HL-60 (cell line): ENCODE measurements at regions not wholly inside any gene's neighbourhood (a gene's known extent, or its start where the extent isn't known, plus 50 kb on each side); places are given as distances from the start of the nearest gene placed in this dataset.
"Not testable (repeated sequence)": the region's sequence is repeated elsewhere in the genome, so short reads cannot be mapped to it uniquely, and the experiment has no call there.

Experiments used
- DNase-seq, 2 experiments: peaks; one replicate each; pipeline ENCODE4 v3.0.0-alpha.2; 2010 to 2020; ENCODE audit warnings: low read depth in 1 of 2, low spot score in 1 of 2
- H3K27ac ChIP-seq: fragments of 250-450 bp; sonication (Bioruptor Pico); replicated peaks from 2 replicates; pipeline ENCODE4 v1.5.1; 2020; ENCODE audit warnings: mild to moderate bottlenecking, moderate library complexity
- H3K27me3 ChIP-seq: fragments of 250-450 bp; sonication (Bioruptor Pico); 2 replicates; pipeline ENCODE4 v1.5.1; 2021; ENCODE audit warnings: mild to moderate bottlenecking, moderate library complexity; ENCODE audit not compliant: insufficient read depth, poor library complexity, severe bottlenecking
- H3K4me3 ChIP-seq: replicated peaks from 2 replicates; pipeline ENCODE4 v1.5.1; 2011; ENCODE audit warnings: mild to moderate bottlenecking, control low read depth, low read length; ENCODE audit not compliant: insufficient read depth
- GABPA ChIP-seq: IDR thresholded peaks from 2 replicates; pipeline ENCODE4 v1.6.1; 2012; ENCODE audit warnings: low read depth
- POLR2AphosphoS5 ChIP-seq: IDR thresholded peaks from 2 replicates; pipeline ENCODE4 v1.6.1; 2012; ENCODE audit warnings: low read depth
- REST ChIP-seq: IDR thresholded peaks from 2 replicates; pipeline ENCODE4 v1.6.1; 2012; ENCODE audit warnings: low read depth; ENCODE audit not compliant: insufficient replicate concordance
- SPI1 ChIP-seq: IDR thresholded peaks from 2 replicates; pipeline ENCODE4 v1.6.1; 2012; ENCODE audit warnings: low read depth, mild to moderate bottlenecking, borderline replicate concordance
- TF ChIP-seq, protein P1 (sequence below): IDR thresholded peaks from one replicate; pipeline ENCODE4 v1.5.1; 2011; ENCODE audit warnings: low read length, control low read depth, inconsistent platforms; ENCODE audit not compliant: insufficient read depth

DNA sequence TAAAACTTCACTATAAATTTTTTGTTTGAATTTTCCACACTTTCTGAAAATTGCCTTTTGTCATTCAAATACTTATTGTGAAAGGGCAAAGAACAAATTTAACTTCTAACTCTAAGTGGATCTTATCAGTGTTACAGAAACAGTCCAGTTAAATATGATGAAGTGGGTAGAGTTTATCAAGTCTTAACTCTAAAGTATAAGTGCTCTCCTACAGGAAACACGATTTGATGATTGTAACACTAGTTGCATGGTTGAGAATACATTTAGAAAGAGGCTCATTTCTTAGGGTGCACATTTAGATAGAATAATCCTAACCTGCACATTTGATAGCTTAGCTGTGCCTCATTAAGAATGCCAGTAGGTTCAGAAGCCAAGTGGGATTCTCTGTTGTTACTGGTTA lies 838.3 kb upstream of the ATXN7L3B start:
- DNase-seq, result no peak
- H3K27me3 ChIP-seq, result no peaks in the 10 kb centered on the region
- no peak overlapping the region for H3K27ac ChIP-seq
- H3K4me3 ChIP-seq, result no peak overlapping the region
- TF ChIP-seq, protein P1, sequence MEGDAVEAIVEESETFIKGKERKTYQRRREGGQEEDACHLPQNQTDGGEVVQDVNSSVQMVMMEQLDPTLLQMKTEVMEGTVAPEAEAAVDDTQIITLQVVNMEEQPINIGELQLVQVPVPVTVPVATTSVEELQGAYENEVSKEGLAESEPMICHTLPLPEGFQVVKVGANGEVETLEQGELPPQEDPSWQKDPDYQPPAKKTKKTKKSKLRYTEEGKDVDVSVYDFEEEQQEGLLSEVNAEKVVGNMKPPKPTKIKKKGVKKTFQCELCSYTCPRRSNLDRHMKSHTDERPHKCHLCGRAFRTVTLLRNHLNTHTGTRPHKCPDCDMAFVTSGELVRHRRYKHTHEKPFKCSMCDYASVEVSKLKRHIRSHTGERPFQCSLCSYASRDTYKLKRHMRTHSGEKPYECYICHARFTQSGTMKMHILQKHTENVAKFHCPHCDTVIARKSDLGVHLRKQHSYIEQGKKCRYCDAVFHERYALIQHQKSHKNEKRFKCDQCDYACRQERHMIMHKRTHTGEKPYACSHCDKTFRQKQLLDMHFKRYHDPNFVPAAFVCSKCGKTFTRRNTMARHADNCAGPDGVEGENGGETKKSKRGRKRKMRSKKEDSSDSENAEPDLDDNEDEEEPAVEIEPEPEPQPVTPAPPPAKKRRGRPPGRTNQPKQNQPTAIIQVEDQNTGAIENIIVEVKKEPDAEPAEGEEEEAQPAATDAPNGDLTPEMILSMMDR, result no peak
- no peak for TF ChIP-seq SPI1
- no peak for TF ChIP-seq GABPA
- TF ChIP-seq POLR2AphosphoS5, result no peak
- no peak for TF ChIP-seq REST

GRCh38 chr12:73714655-73715054 lies 823.0 kb upstream of the ATXN7L3B start:
- no peaks in the 10 kb centered on the region for H3K27me3 ChIP-seq
- DNase-seq, result no peak
- H3K4me3 ChIP-seq, result no peak overlapping the region
- TF ChIP-seq SPI1 (no peak), REST (no peak), POLR2AphosphoS5 (no peak), GABPA (no peak)
- TF ChIP-seq, protein P1, result no peak
- no peak overlapping the region for H3K27ac ChIP-seq

GRCh38 chr12:73716143-73716542 lies 821.5 kb upstream of the ATXN7L3B start:
- DNase-seq, H3K4me3 ChIP-seq, H3K27me3 ChIP-seq, H3K27ac ChIP-seq: not testable (repeated sequence)

DNA sequence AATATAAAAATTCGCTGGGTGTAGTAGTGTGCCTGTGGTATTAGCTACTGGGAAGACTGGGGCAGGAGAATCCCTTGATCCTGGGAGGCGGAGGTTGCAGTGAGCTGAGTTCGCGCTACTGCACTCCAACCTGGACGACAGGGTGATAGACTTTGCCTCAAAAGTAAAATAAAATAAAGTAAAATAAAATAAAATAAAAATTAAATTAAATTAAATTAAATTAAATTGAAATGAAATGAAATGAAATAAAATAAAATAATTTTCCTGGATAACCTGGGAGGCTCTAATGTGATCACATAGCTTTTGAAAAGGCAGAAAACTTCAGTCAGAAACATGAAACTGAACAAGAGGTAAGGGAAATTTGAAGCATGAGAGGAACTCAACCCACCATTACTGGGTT lies 818.4 kb upstream of the ATXN7L3B start:
- no peak for DNase-seq
- no peak overlapping the region for H3K27ac ChIP-seq
- no peaks in the 10 kb centered on the region for H3K27me3 ChIP-seq
- H3K4me3 ChIP-seq, result no peak overlapping the region
- TF ChIP-seq GABPA (no peak), POLR2AphosphoS5 (no peak), REST (no peak), SPI1 (no peak)
- TF ChIP-seq, protein P1, result no peak
